Thymus (tissue), 11 donors: ENCODE measurements at regions not wholly inside any gene's neighbourhood (a gene's known extent, or its start where the extent isn't known, plus 50 kb on each side); places are given as distances from the start of the nearest gene placed in this dataset.

ENCODE experiments used
- DNase-seq, 9 donors: peaks; one replicate each; pipeline ENCODE4 v3.0.0-alpha.2; 2013; ENCODE audit warnings: low spot score in 9 of 9, low read depth in 6 of 9, missing footprints in 1 of 9
- H3K27ac ChIP-seq, 2 donors: one replicate each; pipeline ENCODE4 v1.5.1; 2013; ENCODE audit warnings: control low read depth in 1 of 2, low read depth in 1 of 2, low read length in 1 of 2, mild to moderate bottlenecking in 1 of 2, moderate library complexity in 1 of 2
- H3K27me3 ChIP-seq, 2 donors: one replicate each; pipeline ENCODE4 v1.5.1; 2013; ENCODE audit warnings: low read length in 1 of 2; ENCODE audit not compliant: control insufficient read depth in 2 of 2, insufficient read depth in 1 of 2
- H3K36me3 ChIP-seq, 2 donors: one replicate each; pipeline ENCODE4 v1.5.1; 2013; ENCODE audit warnings: low read length in 1 of 2, mild to moderate bottlenecking in 1 of 2, moderate library complexity in 1 of 2; ENCODE audit not compliant: control insufficient read depth in 2 of 2, insufficient read depth in 2 of 2
- H3K4me1 ChIP-seq, 2 donors: one replicate each; pipeline ENCODE4 v1.5.1; 2013; ENCODE audit warnings: low read length in 2 of 2; ENCODE audit not compliant: control insufficient read depth in 2 of 2, insufficient read depth in 2 of 2
- H3K4me3 ChIP-seq, 2 donors: one replicate each; pipeline ENCODE4 v1.5.1; 2013; ENCODE audit warnings: low read length in 2 of 2, control low read depth in 1 of 2, mild to moderate bottlenecking in 1 of 2
- H3K9me3 ChIP-seq, 2 donors: one replicate each; pipeline ENCODE4 v1.5.1; 2013; ENCODE audit warnings: low read length in 1 of 2, mild to moderate bottlenecking in 1 of 2; ENCODE audit not compliant: control insufficient read depth in 2 of 2, insufficient read depth in 1 of 2
- WGBS: extraction: QIAGEN DNeasy Blood & Tissue Kit; methylation state at CpG from one replicate; pipeline ENCODE4 v1.1.7; 2013; 5-methylcytosine and 5-hydroxymethylcytosine counted together
- donor health status: healthy.

DNA sequence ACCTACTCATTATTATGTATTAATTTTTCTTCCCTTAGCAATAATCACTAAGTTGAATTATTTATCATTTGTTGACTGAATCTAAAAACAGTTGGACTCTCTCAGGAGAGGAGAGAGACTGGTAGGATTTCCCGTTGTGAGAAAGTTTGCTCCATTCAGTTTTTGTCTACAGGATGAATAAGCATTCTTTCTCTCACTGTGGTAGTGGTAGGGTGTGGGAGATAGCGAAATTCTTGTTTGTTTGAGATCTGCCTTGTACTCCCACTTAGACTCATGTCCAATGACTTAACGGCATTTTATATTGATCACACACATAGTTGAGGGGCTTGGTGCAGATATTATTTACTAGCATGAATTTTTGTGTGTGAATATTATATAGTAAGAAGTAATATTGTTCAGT, 421.0 kb upstream of the PDE3A start:
- Histone ChIP-seq H3K4me3 (no peak overlapping the region), H3K27me3 (no peaks in the 10 kb centered on the region), H3K9me3 (no peaks in the 10 kb centered on the region), H3K4me1 (no peaks in the 10 kb centered on the region), H3K27ac (no peak overlapping the region), H3K36me3 (no peaks in the 10 kb centered on the region)
- DNase-seq = no peak
- whole genome bisulfite sequencing = 94% methylated on average over 3 of the region's 3 CpGs

- DNase-seq = no peak
- 86% methylated on average over 4 of the region's 4 CpGs for WGBS
- no peak overlapping the region for H3K4me3 ChIP-seq
- no peaks in the 10 kb centered on the region for H3K27me3 ChIP-seq
- no peaks in the 10 kb centered on the region for H3K9me3 ChIP-seq
- H3K27ac ChIP-seq = no peak overlapping the region
- no peaks in the 10 kb centered on the region for H3K36me3 ChIP-seq
- H3K4me1 ChIP-seq = no peaks in the 10 kb centered on the region
Measured at GRCh38 chr12:19951664-19952063, 416.7 kb upstream of the PDE3A start.

- no peaks in the 10 kb centered on the region for H3K36me3 ChIP-seq
- H3K9me3 ChIP-seq = no peaks in the 10 kb centered on the region
- no peak for DNase-seq
- H3K27ac ChIP-seq = no peak overlapping the region
- 90% methylated on average over 1 of the region's 1 CpG for WGBS
- H3K4me3 ChIP-seq = no peak overlapping the region
- H3K4me1 ChIP-seq = no peaks in the 10 kb centered on the region
- H3K27me3 ChIP-seq = no peaks in the 10 kb centered on the region
Measured at GRCh38 chr12:19953734-19954133, 414.6 kb upstream of the PDE3A start.

- Histone ChIP-seq H3K4me3 (no peak overlapping the region), H3K36me3 (no peaks in the 10 kb centered on the region), H3K4me1 (no peaks in the 10 kb centered on the region), H3K9me3 (no peaks in the 10 kb centered on the region), H3K27me3 (no peaks in the 10 kb centered on the region), H3K27ac (no peak overlapping the region)
- WGBS = 95% methylated on average over 4 of the region's 4 CpGs
- DNase-seq = no peak
Measured at GRCh38 chr12:19954163-19954562, 414.2 kb upstream of the PDE3A start.

- whole genome bisulfite sequencing = 78% methylated on average over 6 of the region's 6 CpGs
- H3K9me3 ChIP-seq = no peaks in the 10 kb centered on the region
- no peak overlapping the region for H3K27ac ChIP-seq
- no peak for DNase-seq
- H3K4me1 ChIP-seq = no peaks in the 10 kb centered on the region
- no peaks in the 10 kb centered on the region for H3K27me3 ChIP-seq
- H3K4me3 ChIP-seq = no peak overlapping the region
- H3K36me3 ChIP-seq = no peaks in the 10 kb centered on the region
Measured at GRCh38 chr12:19957308-19958125, 410.8 kb upstream of the PDE3A start.

GRCh38 chr12:19958389-19958788, 409.9 kb upstream of the PDE3A start:
- no peak for DNase-seq
- WGBS = 97% methylated on average over 1 of the region's 1 CpG
- Histone ChIP-seq H3K27me3 (no peaks in the 10 kb centered on the region), H3K27ac (no peak overlapping the region), H3K36me3 (no peaks in the 10 kb centered on the region), H3K4me3 (no peak overlapping the region), H3K4me1 (no peaks in the 10 kb centered on the region), H3K9me3 (no peaks in the 10 kb centered on the region)

- H3K27me3 ChIP-seq = no peaks in the 10 kb centered on the region
- H3K4me3 ChIP-seq = no peak overlapping the region
- no peaks in the 10 kb centered on the region for H3K4me1 ChIP-seq
- no peaks in the 10 kb centered on the region for H3K36me3 ChIP-seq
- no peak overlapping the region for H3K27ac ChIP-seq
- H3K9me3 ChIP-seq = no peaks in the 10 kb centered on the region
- DNase-seq = no peak
- 13% methylated on average over 1 of the region's 1 CpG for WGBS
Measured at GRCh38 chr12:19959353-19959752, 409.0 kb upstream of the PDE3A start.

DNA sequence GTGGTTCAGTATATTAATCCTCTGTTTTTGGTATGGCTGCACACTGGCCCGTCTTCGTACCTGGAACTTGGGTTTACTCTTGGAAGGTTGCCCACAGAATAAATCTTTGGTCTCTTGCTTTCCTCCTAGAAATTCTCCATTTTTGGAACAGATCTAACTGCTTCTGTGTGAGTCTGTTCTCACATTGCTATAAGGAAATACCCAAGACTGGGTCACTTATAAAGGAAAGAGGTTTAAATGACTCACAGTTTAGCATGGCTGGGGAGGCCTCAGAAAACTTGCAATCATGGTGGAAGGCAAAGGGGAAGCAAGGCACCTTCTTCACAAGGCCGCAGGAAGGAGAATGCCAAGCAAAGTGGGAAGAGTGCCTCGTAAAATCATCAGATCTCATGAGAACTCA, 407.8 kb upstream of the PDE3A start:
- Histone ChIP-seq H3K36me3 (no peaks in the 10 kb centered on the region), H3K9me3 (no peaks in the 10 kb centered on the region), H3K4me3 (no peak overlapping the region), H3K27ac (no peak overlapping the region), H3K27me3 (no peaks in the 10 kb centered on the region), H3K4me1 (no peaks in the 10 kb centered on the region)
- 92% methylated on average over 4 of the region's 4 CpGs for WGBS
- DNase-seq = no peak

DNA sequence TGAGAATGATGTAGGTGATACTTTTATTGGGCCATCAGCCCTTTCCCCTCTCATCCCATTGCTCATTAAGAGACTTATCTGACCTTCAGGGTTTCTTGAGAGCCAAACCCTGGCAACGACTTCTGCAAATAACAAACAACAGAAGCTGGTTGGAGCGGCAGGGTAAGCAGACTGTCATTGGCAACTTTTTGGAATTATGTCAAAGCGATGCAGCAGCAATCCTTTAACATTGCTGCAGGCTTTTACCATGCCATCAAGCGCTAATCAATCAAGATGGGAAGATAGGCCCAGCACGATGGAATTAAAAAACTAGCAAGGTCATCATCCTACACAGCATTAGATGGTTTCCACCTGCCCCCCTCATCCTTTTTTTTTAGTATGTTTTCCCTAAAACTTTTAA, 406.1 kb upstream of the PDE3A start:
- Histone ChIP-seq H3K27me3 (no peaks in the 10 kb centered on the region), H3K36me3 (no peaks in the 10 kb centered on the region), H3K4me3 (no peak overlapping the region), H3K9me3 (no peaks in the 10 kb centered on the region), H3K4me1 (no peaks in the 10 kb centered on the region), H3K27ac (no peak overlapping the region)
- DNase-seq = no peak
- WGBS = 83% methylated on average over 5 of the region's 5 CpGs
